ENCODE measurements at regions not wholly inside any gene's neighbourhood (a gene's known extent, or its start where the extent isn't known, plus 50 kb on each side); places are given as distances from the start of the nearest gene placed in this dataset.

DNA sequence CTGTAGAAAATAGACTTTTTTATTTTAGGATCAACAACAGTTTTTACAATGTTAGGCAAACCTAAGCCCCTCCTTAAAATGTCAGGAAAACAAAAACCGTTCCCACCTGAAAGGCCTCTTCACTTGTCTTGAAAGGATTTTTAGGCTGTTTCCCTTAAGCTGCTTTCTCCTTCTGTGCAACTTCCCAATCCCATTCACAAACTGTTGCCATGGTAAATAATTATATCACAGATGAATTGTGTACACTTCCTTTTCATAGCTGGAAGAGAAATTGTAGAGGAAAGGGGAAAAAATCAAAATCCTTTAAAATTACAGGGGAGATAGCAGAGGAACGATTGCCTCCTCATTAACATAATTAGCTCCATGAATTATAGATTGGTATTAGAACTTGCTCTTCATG is 1488.0 kb upstream of the CELF4 start:
- Histone ChIP-seq H3K27me3 (ENCODE audit: control insufficient read depth in 1 of 2, insufficient read depth in 2 of 2, low read length in 2 of 2) (no peaks in the 10 kb centered on the region), H3K4me3 (ENCODE audit: low read length in 2 of 2) (no peak overlapping the region), H3K36me3 (ENCODE audit: control insufficient read depth in 2 of 2, insufficient read depth in 2 of 2, low read length in 2 of 2) (no peaks in the 10 kb centered on the region), H3K9ac (ENCODE audit: low read length in 2 of 2) (no peak overlapping the region), H3K27ac (ENCODE audit: low read length) (no peak overlapping the region), H3K4me1 (ENCODE audit: control insufficient read depth, insufficient read depth, low read length) (no peaks in the 10 kb centered on the region), H3K9me3 (ENCODE audit: control insufficient read depth in 2 of 2, low read length in 2 of 2) (no peaks in the 10 kb centered on the region)

DNA sequence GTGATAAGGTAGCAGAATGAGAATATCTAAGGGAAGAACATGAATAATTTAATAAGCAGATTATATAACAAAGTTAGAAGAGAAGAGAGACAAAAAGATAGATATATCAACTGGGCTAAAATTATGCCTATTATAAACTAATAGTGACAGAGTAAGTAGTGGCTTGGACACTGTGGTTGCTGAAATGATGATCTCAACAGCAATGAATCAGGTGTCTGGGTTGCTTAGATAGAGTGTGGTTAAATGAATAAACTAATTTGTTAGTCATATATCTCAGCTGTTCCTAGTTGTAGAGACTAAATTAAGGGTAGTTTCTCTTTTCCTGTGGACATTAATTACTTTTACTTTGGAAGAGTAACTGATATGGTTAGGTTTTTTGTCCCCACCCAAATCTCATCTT is 1485.4 kb upstream of the CELF4 start:
- Histone ChIP-seq H3K27me3 (ENCODE audit: control insufficient read depth in 1 of 2, insufficient read depth in 2 of 2, low read length in 2 of 2) (no peaks in the 10 kb centered on the region), H3K9me3 (ENCODE audit: control insufficient read depth in 2 of 2, low read length in 2 of 2) (no peaks in the 10 kb centered on the region), H3K9ac (ENCODE audit: low read length in 2 of 2) (no peak overlapping the region), H3K27ac (ENCODE audit: low read length) (no peak overlapping the region), H3K4me1 (ENCODE audit: control insufficient read depth, insufficient read depth, low read length) (no peaks in the 10 kb centered on the region), H3K4me3 (ENCODE audit: low read length in 2 of 2) (no peak overlapping the region), H3K36me3 (ENCODE audit: control insufficient read depth in 2 of 2, insufficient read depth in 2 of 2, low read length in 2 of 2) (no peaks in the 10 kb centered on the region)

DNA sequence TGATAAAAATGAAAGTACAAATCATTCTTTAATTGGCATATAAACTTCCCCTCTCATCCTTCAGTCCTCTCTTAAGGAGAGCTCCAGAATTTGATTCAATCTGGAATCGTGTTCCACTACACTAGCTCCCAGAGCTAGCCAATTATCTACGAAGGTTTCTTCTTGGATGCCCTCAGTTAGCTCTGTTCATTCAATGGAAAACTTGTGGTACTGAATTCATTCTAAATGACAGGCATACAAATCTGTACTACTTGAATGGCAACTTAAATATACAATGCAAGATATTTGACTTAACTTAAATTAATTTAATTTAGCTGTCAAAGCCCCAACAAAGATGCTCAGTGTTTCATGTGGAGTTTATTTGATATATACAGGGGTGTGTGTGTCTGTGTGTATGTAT is 1474.2 kb upstream of the CELF4 start:
- Histone ChIP-seq H3K27me3 (ENCODE audit: control insufficient read depth in 1 of 2, insufficient read depth in 2 of 2, low read length in 2 of 2) (no peaks in the 10 kb centered on the region), H3K9me3 (ENCODE audit: control insufficient read depth in 2 of 2, low read length in 2 of 2) (no peaks in the 10 kb centered on the region), H3K36me3 (ENCODE audit: control insufficient read depth in 2 of 2, insufficient read depth in 2 of 2, low read length in 2 of 2) (no peaks in the 10 kb centered on the region), H3K9ac (ENCODE audit: low read length in 2 of 2) (no peak overlapping the region), H3K4me3 (ENCODE audit: low read length in 2 of 2) (no peak overlapping the region), H3K4me1 (ENCODE audit: control insufficient read depth, insufficient read depth, low read length) (no peaks in the 10 kb centered on the region), H3K27ac (ENCODE audit: low read length) (no peak overlapping the region)

DNA sequence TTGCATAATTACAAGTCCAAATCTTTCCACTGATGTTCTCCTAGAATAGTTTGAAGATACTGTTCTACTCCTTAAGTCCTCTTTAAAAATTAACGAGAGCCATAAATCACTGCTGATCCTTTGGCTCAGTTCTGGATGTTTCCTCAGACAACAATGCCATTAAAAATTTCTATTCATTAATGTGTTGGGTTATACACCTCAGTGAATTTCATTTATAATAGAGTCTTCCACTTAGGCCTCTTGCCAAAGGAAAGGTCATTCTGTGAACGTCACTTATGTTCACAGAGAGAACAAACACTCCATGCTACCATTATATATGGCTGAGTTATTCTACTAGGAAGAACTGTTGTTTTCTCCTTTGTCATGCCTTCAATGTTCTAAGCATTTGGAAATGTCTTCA is 1472.3 kb upstream of the CELF4 start:
- Histone ChIP-seq H3K36me3 (ENCODE audit: control insufficient read depth in 2 of 2, insufficient read depth in 2 of 2, low read length in 2 of 2) (no peaks in the 10 kb centered on the region), H3K9ac (ENCODE audit: low read length in 2 of 2) (no peak overlapping the region), H3K4me1 (ENCODE audit: control insufficient read depth, insufficient read depth, low read length) (no peaks in the 10 kb centered on the region), H3K27me3 (ENCODE audit: control insufficient read depth in 1 of 2, insufficient read depth in 2 of 2, low read length in 2 of 2) (no peaks in the 10 kb centered on the region), H3K9me3 (ENCODE audit: control insufficient read depth in 2 of 2, low read length in 2 of 2) (no peaks in the 10 kb centered on the region), H3K27ac (ENCODE audit: low read length) (no peak overlapping the region), H3K4me3 (ENCODE audit: low read length in 2 of 2) (no peak overlapping the region)

DNA sequence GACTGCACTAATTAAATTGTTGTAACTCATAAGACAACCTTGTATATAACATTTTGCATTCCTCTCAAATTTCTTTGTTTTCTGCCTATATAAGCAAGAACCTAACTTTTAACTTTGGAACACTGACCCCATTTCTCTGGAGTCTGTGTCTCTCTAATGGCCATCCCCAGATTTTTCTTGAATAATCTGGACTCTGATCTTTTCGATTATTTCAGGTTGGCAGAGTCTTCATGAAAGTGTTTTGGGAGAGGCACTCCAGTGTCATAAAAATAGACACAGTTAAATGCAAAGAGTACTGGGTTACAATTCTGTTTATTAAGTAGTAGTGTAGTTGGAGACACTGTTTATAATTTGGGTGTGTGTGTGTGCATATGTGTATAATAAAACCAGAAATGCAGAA is 1467.7 kb upstream of the CELF4 start:
- H3K27me3 ChIP-seq (ENCODE audit: control insufficient read depth in 1 of 2, insufficient read depth in 2 of 2, low read length in 2 of 2), result no peaks in the 10 kb centered on the region
- no peaks in the 10 kb centered on the region for H3K36me3 ChIP-seq (ENCODE audit: control insufficient read depth in 2 of 2, insufficient read depth in 2 of 2, low read length in 2 of 2)
- H3K4me3 ChIP-seq (ENCODE audit: low read length in 2 of 2), result no peak overlapping the region
- H3K9ac ChIP-seq (ENCODE audit: low read length in 2 of 2), result no peak overlapping the region
- no peaks in the 10 kb centered on the region for H3K9me3 ChIP-seq (ENCODE audit: control insufficient read depth in 2 of 2, low read length in 2 of 2)
- H3K4me1 ChIP-seq (ENCODE audit: control insufficient read depth, insufficient read depth, low read length), result no peaks in the 10 kb centered on the region
- no peak overlapping the region for H3K27ac ChIP-seq (ENCODE audit: low read length)

DNA sequence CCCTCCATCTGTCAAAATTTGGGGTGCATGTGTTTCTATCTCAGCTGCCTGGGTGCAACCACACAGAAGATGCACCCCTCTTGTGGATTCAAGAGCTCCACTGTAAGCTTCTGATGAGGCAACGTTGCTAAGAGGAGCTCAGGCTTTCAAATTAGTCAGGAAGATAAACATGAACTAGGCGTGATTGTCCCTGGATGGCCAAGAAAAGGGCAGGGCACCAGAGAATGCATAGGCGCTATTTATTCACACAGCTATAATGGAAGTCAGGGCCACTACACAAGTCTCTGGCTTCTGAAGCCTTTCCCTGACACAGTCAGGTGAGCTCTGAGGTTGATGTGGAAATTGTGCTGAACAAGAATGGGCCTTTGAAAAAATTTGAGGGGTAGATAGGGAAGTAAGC is 1466.0 kb upstream of the CELF4 start:
- H3K27me3 ChIP-seq (ENCODE audit: control insufficient read depth in 1 of 2, insufficient read depth in 2 of 2, low read length in 2 of 2), result no peaks in the 10 kb centered on the region
- H3K9me3 ChIP-seq (ENCODE audit: control insufficient read depth in 2 of 2, low read length in 2 of 2), result no peaks in the 10 kb centered on the region
- no peak overlapping the region for H3K9ac ChIP-seq (ENCODE audit: low read length in 2 of 2)
- no peaks in the 10 kb centered on the region for H3K4me1 ChIP-seq (ENCODE audit: control insufficient read depth, insufficient read depth, low read length)
- H3K4me3 ChIP-seq (ENCODE audit: low read length in 2 of 2), result no peak overlapping the region
- H3K36me3 ChIP-seq (ENCODE audit: control insufficient read depth in 2 of 2, insufficient read depth in 2 of 2, low read length in 2 of 2), result no peaks in the 10 kb centered on the region
- no peak overlapping the region for H3K27ac ChIP-seq (ENCODE audit: low read length)

DNA sequence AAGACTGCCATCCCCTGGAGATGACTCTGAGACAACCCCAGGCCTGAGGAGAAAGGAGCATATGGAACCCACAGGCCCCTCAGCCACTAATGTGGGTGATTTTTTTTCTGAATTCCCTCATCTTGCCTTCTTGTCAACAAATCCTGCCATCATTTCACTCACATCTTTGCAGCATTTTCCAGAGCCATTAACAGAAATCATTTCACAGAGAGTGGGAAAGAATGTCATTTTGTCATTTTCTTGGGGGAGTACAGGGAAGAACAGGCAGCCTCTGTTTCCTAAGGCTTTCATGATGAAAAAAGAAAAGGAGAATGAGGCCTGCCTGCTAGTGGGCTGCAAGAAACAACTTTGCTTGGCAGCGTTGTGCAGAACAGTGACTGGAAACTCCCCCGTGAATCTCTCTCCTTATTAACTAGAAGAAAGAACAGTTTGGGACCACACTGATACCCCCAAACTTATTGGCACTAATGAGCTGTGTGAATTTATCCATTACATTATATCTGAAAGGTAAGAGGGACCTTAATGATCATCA is 1464.6 kb upstream of the CELF4 start:
- no peaks in the 10 kb centered on the region for H3K27me3 ChIP-seq (ENCODE audit: control insufficient read depth in 1 of 2, insufficient read depth in 2 of 2, low read length in 2 of 2)
- no peaks in the 10 kb centered on the region for H3K36me3 ChIP-seq (ENCODE audit: control insufficient read depth in 2 of 2, insufficient read depth in 2 of 2, low read length in 2 of 2)

DNA sequence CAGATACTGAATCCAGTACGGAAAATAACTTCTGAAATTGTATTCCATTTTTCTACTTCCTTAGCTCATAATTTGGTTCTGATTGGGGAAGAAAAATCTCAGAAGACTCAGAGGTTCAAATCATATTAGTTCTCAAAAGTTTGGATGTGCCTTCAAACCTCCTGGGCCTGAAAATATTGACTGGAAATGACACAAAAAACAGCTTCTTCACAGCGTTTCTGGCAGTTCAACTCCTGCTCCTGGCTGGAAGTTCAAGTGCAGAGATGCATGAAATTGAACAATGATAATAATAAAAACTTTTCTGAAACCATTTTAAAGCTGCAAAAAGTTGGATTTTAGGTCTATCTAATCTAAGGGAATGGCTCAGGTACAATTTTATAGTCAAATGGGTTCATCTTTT is 1459.9 kb upstream of the CELF4 start:
- Histone ChIP-seq H3K27me3 (ENCODE audit: control insufficient read depth in 1 of 2, insufficient read depth in 2 of 2, low read length in 2 of 2) (no peaks in the 10 kb centered on the region), H3K4me3 (ENCODE audit: low read length in 2 of 2) (no peak overlapping the region), H3K4me1 (ENCODE audit: control insufficient read depth, insufficient read depth, low read length) (no peaks in the 10 kb centered on the region), H3K9me3 (ENCODE audit: control insufficient read depth in 2 of 2, low read length in 2 of 2) (no peaks in the 10 kb centered on the region), H3K36me3 (ENCODE audit: control insufficient read depth in 2 of 2, insufficient read depth in 2 of 2, low read length in 2 of 2) (no peaks in the 10 kb centered on the region), H3K9ac (ENCODE audit: low read length in 2 of 2) (no peak overlapping the region), H3K27ac (ENCODE audit: low read length) (no peak overlapping the region)

More for the DNA sequence above, 1464.6 kb upstream of the CELF4 start:
- H3K27ac ChIP-seq (ENCODE audit: low read length), result no peak overlapping the region
- no peaks in the 10 kb centered on the region for H3K9me3 ChIP-seq (ENCODE audit: control insufficient read depth in 2 of 2, low read length in 2 of 2)
- H3K4me1 ChIP-seq (ENCODE audit: control insufficient read depth, insufficient read depth, low read length), result no peaks in the 10 kb centered on the region
- no peak overlapping the region for H3K4me3 ChIP-seq (ENCODE audit: low read length in 2 of 2)
- no peak overlapping the region for H3K9ac ChIP-seq (ENCODE audit: low read length in 2 of 2)

DNA sequence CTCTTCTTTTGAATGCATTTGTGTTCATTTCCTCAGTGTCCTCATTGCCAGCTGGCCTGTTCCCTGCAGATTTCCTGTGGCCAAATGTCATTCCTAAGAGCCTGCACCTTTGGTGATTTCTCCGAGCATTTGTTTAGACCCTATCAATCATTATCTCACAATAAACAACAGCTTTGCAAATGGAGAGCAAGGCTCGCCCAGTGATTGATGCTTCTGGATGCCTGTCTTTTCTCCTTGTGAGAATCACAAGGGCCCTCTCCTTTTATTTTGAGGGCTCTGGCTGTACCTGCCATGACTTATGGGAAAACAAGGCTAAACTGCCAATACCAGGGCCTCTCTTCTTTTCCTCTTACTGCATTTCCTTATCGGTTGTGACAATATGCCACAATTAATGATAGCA is 1454.4 kb upstream of the CELF4 start:
- no peak overlapping the region for H3K9ac ChIP-seq (ENCODE audit: low read length in 2 of 2)
- H3K9me3 ChIP-seq (ENCODE audit: control insufficient read depth in 2 of 2, low read length in 2 of 2), result no peaks in the 10 kb centered on the region
- no peaks in the 10 kb centered on the region for H3K36me3 ChIP-seq (ENCODE audit: control insufficient read depth in 2 of 2, insufficient read depth in 2 of 2, low read length in 2 of 2)
- H3K4me1 ChIP-seq (ENCODE audit: control insufficient read depth, insufficient read depth, low read length), result no peaks in the 10 kb centered on the region
- no peaks in the 10 kb centered on the region for H3K27me3 ChIP-seq (ENCODE audit: control insufficient read depth in 1 of 2, insufficient read depth in 2 of 2, low read length in 2 of 2)
- H3K27ac ChIP-seq (ENCODE audit: low read length), result no peak overlapping the region
- H3K4me3 ChIP-seq (ENCODE audit: low read length in 2 of 2), result no peak overlapping the region

DNA sequence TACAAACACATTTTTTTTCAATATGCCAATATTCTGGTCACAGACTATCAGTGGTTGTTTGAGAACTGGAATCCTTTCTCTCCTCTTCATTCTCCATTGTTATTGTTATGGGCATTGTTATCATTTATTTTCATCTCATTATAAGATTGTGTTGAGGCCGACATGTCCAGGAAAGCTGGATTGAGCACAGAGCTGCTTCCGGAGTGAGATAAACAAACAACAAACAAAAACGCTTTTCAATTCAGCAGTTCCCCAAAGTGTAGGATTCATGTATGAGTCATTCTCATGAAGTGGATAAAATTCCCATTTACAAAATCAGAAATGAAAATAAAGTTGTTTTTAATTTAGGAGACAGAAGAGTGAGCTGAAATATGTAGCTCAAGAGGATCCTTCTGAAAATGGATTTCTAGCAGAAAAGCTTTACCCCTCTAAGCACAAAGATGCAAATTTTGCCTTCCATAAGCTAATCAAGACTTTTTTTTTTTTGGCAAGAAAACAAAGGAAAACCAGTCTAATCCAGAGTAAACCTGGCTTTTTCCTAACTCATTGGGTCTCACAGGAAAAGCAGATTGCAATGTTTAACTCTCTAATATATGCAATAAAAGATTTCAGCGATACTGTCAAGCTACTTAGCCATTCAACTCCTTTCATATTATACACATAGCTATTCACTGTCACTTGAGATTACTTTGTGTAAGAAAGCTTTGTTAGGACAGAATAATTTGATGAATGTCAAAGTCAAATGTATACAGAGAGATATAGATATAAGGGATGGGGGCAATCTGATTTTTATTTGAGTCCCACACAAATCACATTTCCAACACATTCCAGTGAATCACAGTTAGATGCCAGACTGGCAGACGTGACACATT is 1441.7 kb upstream of the CELF4 start:
- Histone ChIP-seq H3K9ac (ENCODE audit: low read length in 2 of 2) (no peak overlapping the region), H3K27me3 (ENCODE audit: control insufficient read depth in 1 of 2, insufficient read depth in 2 of 2, low read length in 2 of 2) (no peaks in the 10 kb centered on the region), H3K27ac (ENCODE audit: low read length) (no peak overlapping the region), H3K4me3 (ENCODE audit: low read length in 2 of 2) (no peak overlapping the region), H3K36me3 (ENCODE audit: control insufficient read depth in 2 of 2, insufficient read depth in 2 of 2, low read length in 2 of 2) (no peaks in the 10 kb centered on the region), H3K9me3 (ENCODE audit: control insufficient read depth in 2 of 2, low read length in 2 of 2) (peaks cover 0 to 7% of the 10 kb centered on the region in 2 donors), H3K4me1 (ENCODE audit: control insufficient read depth, insufficient read depth, low read length) (no peaks in the 10 kb centered on the region)

DNA sequence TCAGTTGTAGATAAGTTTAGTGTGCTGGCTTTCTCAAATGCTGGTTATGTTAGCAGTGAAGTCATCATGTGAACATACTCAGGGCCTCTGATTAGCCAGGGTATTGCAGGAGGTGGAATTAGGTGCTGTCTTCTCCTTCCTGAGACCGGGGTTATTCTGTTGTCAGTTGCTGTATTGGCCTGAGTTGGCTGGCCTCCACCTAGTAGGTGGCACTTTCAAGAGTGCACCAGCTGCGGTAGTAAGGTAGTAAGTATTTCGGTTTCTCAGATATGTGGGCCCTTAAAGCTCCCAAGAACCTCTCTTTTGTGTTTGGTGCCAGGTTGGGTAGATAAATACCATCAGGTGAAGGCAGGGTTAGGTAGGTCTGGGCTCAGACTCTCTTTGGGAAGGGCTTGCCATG is 1430.5 kb upstream of the CELF4 start:
- Histone ChIP-seq H3K9ac (ENCODE audit: low read length in 2 of 2) (no peak overlapping the region), H3K27me3 (ENCODE audit: control insufficient read depth in 1 of 2, insufficient read depth in 2 of 2, low read length in 2 of 2) (no peaks in the 10 kb centered on the region), H3K4me3 (ENCODE audit: low read length in 2 of 2) (no peak overlapping the region), H3K4me1 (ENCODE audit: control insufficient read depth, insufficient read depth, low read length) (no peaks in the 10 kb centered on the region), H3K36me3 (ENCODE audit: control insufficient read depth in 2 of 2, insufficient read depth in 2 of 2, low read length in 2 of 2) (no peaks in the 10 kb centered on the region), H3K9me3 (ENCODE audit: control insufficient read depth in 2 of 2, low read length in 2 of 2) (no peaks in the 10 kb centered on the region), H3K27ac (ENCODE audit: low read length) (no peak overlapping the region)

Data from stomach smooth muscle (tissue), 2 donors.